DMS79 treated with DMSO at 0.1 percent for 48 hours (cell line): ENCODE measurements at regions not wholly inside any gene's neighbourhood (a gene's known extent, or its start where the extent isn't known, plus 50 kb on each side); places are given as distances from the start of the nearest gene placed in this dataset.
A peak's percentile ranks its signal among the peaks of the same experiment; 100 is the strongest.
"Not testable (repeated sequence)": the region's sequence is repeated elsewhere in the genome, so short reads cannot be mapped to it uniquely, and the experiment has no call there.

Source experiments
- DNase-seq: peaks from one replicate; lab custom pipeline; 2025; lab: John Stamatoyannopoulos, UW

DNA sequence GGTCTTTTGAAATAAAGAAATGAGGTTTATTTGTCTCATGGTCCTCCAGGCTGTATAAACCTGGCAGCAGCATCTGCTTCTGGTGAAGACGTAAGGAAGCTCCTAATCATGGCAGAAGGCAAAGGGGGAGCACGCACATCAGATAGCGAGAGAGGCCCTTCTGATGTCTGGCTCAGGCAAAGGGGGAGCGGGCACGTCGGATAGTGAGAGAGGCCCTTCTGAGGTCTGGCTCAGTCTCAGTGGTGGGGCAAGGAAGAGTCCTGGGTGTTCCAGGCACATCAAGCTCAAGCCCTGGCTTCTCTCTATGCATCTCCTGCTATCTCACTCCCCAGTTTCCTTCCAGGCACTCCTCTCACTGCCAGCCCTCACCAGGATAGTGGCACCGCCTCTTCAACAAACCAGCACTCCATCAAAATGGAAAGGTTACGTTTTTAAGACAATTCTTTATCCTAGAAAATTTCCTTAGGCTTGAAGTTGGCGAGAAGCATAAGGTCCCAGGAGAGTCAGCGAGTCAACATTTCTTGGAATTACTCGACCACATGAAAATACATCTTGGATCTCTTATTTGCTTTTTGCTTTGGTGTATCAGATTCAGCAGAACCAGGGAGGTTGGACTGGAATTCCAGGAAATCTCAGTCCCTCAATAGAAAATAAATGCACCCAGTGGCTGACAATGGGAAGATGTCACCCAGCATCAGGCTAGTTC, 189.6 kb upstream of the TMEM132C start:
- DNase-seq: no peak

GRCh38 chr12:128077917-128078298, 189.1 kb upstream of the TMEM132C start:
- DNase-seq: no peak

DNA sequence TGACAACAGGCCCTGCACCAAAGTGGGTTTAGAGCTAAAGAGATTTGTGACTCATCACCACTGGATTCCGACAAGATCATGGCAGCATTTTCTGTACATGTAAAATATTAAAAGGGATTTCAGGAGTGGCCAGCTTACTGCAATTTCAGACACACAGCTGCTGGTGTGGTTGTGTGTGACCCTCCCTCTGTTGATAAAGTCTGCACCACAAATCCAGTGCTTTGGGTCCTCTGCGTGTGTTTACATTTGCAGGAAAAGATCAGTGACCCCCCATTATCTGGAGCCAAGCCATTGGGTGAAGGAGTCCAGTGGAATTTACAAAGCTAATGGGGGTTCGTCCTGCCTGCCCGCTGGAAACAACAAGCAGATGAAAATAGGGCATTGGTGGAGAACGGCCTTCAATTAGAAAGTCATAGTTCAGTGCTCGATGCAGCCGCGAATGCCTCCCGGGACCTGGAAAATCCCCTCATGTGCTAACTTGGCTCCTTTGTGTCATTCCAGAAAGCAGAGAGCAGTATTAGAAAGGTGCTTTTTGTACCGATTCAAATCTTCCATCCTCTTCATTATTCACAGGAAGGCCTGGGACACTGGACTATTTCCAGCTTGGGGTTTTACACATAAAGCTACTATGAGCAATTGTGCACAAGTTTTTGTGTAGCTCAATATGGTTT, 188.5 kb upstream of the TMEM132C start:
- DNase-seq: no peak

DNA sequence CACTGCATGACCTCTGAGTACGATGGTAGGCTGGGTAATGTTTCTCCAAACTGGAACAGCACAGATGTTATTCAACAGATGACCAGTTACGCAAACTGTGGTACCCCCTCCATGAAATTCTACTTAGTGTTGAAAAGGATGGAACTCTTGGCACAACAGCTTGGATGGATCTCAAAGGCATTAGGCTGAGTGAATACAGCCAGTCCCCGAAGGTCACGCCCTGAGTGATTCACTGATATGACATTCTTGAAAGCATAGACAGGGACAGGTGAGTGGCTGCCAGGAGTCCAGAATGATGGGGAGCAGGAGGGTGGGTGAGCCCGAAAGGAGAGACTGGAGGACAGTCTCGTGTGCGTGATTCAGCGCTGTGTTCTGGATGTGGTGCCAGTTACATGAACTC, 187.5 kb upstream of the TMEM132C start:
- no peak for DNase-seq

- no peak for DNase-seq
Observed at GRCh38 chr12:128083132-128083729, 183.7 kb upstream of the TMEM132C start.

GRCh38 chr12:128088926-128089325, 178.0 kb upstream of the TMEM132C start:
- DNase-seq: no peak

- DNase-seq: no peak
Observed at GRCh38 chr12:128089961-128090360, 177.0 kb upstream of the TMEM132C start.

DNA sequence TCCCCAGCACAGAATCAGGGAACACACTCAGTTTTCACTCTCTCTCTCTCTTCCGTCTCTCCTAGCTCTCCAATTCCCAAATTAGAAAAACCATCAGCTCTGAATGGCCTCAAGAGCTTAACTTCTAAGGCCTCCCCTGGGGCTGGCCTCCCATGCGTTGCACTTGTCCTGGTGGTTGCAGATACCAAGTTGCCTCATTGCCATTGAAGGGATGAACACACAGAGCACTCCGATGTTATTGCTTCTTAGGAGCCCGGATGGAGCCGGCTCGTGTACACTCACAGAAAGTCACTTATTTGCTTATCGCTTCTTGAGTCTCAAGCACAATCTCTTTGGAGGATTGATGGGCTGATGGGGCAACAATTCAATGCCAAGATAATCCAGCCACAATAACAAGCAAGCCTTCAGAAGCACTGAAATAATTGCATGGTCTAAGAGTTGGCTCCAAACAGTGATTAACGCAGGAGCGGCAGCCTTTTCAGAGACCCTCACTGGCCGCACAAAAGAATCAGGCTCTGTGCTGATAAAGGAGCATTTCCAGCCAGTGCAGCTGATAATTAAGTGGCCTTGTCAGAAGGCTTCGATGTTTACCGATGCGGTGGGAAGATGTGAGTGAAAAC, 175.8 kb upstream of the TMEM132C start:
- peak; percentile 98 for DNase-seq

- peak; percentile 99 for DNase-seq
Observed at GRCh38 chr12:128091951-128092382, 175.0 kb upstream of the TMEM132C start.

- no peak for DNase-seq
Observed at GRCh38 chr12:128098730-128099129, 168.2 kb upstream of the TMEM132C start.

GRCh38 chr12:128103152-128103551, 163.8 kb upstream of the TMEM132C start:
- DNase-seq: no peak

DNA sequence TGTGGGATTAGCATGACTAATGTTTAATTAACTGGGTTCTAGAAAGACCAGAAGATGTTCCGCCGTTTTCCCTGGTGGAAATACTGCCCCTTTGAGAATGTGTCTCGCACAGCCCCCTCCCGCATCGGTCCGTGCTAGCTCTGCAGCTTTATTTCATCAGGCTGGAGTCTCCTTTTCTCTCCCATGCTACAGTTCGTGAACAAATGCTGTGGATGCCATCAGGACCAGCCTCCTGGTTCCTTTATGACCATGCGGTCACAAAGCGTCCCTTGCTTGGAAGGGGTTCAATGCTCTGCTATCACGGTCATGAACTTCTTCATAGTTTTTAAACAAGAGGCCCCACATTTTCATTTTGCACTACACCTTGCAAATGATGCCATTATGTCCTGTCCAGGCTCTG, 157.7 kb upstream of the TMEM132C start:
- no peak for DNase-seq

- no peak for DNase-seq
Observed at GRCh38 chr12:128109636-128110035, 157.3 kb upstream of the TMEM132C start.

DNA sequence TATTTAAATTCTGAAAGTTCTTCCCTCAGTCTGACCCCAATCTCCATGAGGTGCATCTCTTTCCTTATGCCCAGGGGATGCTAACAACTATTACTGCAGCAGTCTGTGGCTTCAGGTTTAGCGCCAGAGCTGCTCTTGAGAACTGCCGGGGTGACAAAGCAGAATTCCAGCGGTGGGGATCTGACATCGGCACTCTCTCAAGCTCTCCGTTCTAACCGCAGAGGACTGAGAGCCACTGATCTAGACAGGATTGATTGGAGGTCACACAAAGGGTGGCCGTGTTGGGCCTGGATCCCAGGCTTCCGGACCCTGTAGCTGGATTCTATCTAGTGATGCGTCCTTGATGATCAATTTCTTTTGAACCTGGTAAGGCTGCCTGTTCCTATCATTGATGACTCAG, 155.6 kb upstream of the TMEM132C start:
- peak; percentile 52 for DNase-seq

DNA sequence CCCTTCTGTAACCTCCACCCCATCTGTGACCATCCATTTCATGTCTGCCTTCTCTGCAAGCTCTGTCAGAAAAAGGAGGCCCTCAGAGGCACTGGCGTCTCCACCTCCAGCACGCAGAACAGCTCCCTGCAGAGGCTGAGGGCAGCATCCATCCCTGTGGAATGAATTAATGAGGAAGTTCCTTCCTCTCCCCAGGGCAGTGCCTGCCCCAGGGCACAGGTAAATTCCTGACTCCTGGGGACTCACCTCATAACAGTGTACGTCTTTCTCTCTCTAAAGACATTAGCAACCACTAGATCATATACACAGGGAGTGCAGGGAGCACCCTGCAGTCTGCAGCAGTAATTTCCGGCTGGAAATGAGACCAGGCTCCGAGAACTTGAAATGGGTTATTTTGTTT, 155.0 kb upstream of the TMEM132C start:
- DNase-seq: no peak

GRCh38 chr12:128113250-128113649, 153.7 kb upstream of the TMEM132C start:
- not testable (repeated sequence) for DNase-seq

DNA sequence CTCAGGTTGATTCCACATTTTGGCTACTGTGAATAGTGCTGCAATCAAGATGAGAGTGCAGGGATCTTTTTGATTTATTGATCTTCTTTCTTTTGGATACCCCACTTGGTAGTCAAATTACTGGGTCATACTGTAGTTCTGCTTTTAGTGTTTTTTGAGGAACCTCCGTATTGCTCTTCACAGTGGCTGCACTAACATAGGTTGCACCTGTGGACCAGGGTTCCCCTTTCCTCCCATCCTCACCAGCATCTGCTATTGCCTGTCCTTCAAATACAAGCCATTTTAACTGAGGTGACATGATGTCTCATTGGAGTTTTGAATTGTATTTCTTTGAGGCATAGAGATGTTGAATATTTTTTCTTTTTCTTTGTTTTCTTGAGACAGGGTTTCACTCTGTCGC, 152.5 kb upstream of the TMEM132C start:
- no peak for DNase-seq

DNA sequence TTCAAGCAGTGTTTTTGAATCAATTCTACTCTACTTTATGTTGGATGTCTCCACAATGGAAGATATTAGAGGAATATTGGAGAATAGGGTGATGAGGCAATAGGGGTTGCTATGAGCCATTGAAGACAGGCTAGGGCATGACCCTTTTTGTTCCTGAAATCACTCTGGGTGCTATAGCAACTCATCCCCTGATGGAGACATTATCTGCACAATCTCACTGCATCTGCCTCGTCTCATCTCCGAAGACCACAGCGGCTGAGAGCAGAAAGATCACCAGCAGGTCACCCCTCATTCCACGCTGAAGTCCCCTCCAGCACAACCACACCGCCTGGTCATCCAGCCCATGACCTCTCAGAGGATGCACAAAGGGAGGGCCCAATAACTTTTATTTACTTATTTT, 150.4 kb upstream of the TMEM132C start:
- no peak for DNase-seq

GRCh38 chr12:128120035-128120434, 146.9 kb upstream of the TMEM132C start:
- no peak for DNase-seq

DNA sequence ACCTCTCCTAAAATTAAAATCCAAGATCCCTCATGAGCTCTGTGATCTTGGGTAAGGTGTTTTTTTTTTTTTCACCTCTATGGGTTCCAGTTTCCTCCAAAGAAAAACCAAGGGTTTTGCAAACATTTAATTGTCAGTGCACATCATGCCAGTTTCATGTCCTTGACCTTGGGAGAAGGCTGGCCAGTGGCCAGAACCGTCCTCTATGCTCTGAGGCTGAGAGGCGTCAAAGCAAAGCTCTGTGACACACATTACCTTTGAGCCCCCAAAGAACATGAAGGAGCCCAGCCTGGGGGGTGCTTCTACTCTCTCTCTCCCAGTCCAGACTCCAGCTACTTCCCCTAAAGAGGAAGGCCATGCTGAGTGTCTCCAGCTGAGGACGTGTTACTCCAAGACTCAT, 145.5 kb upstream of the TMEM132C start:
- DNase-seq: no peak

DNA sequence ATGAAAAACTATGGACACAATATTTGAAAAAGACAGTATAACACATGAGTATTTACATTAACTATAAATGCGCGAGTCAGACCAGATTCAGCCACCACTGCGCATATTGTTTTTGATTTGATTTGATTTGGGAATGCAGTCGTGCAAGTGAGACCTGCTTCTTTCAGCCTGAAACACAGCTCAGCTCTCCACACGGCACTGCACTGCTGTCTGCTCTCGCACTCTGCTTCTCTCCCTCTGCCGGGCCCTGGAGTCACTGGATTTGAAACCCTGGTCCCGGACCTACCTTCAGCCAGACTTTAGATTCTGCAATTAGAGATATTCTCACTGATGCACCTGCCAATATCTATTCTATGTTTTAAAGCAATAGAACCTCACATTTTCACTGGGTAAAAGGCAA, 143.9 kb upstream of the TMEM132C start:
- DNase-seq: no peak

GRCh38 chr12:128131955-128132354, 135.0 kb upstream of the TMEM132C start:
- no peak for DNase-seq
